GDM1 (cell line): ENCODE measurements at regions not wholly inside any gene's neighbourhood (a gene's known extent, or its start where the extent isn't known, plus 50 kb on each side); places are given as distances from the start of the nearest gene placed in this dataset.
"Not testable (repeated sequence)": the region's sequence is repeated elsewhere in the genome, so short reads cannot be mapped to it uniquely, and the experiment has no call there.

Source experiments
- DNase-seq: peaks from one replicate; lab custom pipeline; 2025; lab: John Stamatoyannopoulos, UW

DNA sequence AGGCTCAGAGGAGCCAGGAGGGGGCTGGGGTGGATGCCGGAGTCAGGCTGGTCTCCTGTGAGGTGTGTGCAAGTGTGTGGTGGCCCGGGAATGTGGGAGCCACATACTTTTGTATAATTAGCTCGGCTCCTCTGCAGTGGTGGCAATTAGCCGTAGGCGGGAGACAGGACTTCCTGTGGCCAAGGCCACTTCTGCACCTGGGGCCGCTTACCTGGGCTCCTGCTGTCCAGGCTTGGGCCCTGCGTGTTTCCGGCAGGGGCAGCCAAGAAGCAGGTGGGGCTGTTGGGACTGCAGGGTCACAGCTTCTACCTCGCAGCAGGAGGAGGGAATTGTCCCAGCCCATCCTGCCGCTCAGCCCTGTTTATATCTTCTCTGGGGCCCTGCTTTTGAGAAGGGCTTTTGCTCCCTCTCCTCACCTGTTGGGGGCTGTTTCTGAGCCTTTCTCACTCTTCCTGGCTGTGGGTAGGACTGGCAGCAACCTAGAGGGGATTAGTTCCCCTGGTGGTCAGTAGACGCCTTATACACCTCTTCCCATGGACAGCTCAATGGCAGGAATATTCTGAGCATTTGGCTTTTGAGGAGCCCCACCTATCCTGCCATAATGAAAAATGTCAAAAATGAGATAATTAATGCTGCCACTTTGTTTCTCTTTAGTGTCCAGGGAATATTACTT, 145.4 kb upstream of the PITX1 start:
- no peak for DNase-seq

- no peak for DNase-seq
These were observed 144.6 kb upstream of the PITX1 start for GRCh38 chr5:135178476-135179155.

GRCh38 chr5:135177591-135177990, 143.6 kb upstream of the PITX1 start:
- DNase-seq, result no peak

- no peak for DNase-seq
These were observed 143.0 kb upstream of the PITX1 start for GRCh38 chr5:135176991-135177390.

GRCh38 chr5:135174315-135175096, 140.5 kb upstream of the PITX1 start:
- DNase-seq, result no peak

- no peak for DNase-seq
These were observed 139.7 kb upstream of the PITX1 start for GRCh38 chr5:135173662-135174290.

- no peak for DNase-seq
These were observed 138.7 kb upstream of the PITX1 start for GRCh38 chr5:135172718-135173117.

DNA sequence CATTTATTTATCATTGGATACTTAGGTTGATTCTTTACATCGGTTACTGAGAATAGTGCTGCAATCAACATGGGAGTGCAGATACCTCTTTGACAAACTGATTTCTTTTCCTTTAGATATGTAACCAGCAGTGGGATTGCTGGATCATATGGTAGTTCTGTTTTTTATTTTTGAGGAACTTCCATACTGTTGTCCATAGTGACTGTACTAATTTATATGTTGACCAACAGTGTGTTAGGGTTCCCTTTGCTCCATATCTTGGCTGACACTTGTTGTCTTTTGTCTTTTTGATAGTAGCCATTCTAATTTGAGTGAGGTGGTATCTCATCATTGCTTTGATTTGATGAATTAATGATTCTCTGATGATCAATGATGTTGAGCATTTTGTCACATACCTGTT, 137.3 kb upstream of the PITX1 start:
- DNase-seq, result no peak

DNA sequence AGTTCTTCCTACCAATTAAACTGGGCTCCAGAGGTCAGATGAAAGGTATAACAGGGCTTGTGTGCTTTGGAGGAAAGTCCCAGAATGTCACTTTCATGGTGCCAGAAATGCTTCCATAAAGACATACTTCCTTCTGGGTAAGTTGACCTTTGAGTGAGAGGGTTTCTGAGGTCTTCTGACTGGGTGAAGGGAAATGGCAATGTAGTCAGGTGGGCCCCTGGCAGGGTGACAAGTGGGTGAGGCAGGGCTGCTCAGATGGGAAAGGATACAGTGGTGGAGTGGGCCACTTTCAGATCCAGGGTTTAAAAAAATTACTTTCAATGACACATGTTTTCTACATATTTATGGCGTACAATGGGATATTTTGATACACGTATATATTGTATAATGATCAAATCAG, 136.5 kb upstream of the PITX1 start:
- DNase-seq, result no peak

DNA sequence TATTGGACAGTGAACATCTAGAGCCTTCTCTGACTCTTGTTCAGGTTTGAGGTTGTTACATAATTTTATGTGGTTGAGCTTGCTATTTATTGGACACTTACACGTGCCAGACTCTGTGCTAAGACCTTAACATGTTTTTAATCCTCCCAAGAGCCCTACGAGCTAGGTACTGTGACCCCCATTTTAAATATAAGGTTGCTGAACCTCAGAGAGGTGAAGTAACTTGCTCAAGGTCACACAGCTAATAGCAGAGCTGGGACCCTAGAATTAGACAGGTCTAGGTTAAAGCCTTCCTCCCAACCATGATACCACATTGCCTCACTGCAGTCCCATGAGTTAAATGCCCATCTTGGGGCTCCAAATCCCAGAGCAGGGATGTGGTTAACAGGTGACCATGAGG, 135.7 kb upstream of the PITX1 start:
- DNase-seq, result no peak

GRCh38 chr5:135167634-135168033, 133.6 kb upstream of the PITX1 start:
- DNase-seq, result no peak

DNA sequence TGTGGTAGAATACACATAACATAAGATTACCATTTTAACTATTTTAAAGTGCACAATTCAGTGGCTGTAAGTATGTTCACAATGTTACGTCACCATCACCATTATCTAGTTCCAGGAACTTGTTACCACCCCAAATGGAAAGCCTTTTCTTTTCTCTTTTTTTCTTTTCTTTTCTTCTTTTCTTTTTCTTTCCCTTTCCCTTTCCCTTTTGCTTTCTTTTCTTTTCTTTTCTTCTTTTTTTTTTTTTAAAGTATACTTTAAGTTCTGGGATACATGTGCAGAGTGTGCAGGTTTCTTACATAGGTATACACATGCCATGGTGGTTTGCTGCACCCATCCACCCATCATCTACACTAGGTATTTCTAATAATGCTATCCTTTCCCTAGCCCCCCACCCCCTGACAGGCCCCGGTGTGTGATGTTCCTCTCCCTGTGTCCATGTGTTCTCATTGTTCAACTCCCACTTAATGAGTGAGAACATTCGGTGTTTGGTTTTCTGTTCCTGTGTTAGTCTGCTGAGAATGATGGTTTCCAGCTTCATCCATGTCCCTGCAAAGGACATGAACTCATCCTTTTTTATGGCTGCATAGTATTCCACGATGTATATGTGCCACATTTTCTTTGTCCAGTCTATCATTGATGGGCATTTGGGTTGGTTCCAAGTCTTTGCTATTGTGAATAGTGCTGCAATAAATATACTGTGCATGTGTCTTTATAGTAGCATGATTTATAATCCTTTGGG, 131.0 kb upstream of the PITX1 start:
- DNase-seq, result not testable (repeated sequence)

GRCh38 chr5:135163964-135164363, 129.9 kb upstream of the PITX1 start:
- DNase-seq, result no peak

DNA sequence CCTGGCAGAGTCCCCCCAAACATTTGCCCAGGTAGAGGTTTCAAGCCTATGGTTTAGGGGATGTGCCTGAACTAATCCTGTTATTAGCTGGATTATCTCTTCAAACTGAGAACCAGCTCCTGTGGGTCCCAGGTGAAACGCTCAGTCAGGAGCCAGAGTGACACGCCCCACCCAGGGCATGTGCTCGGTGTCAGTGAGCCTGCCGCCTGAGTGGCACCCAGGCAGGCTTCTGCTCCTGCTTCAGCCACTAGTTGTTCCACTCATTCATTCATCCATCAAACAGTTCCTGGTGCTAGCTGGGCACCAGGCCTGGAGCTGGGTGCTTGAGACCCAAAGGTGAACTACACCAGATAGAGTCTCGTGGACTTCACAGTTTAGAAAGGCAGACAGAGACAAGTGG, 129.4 kb upstream of the PITX1 start:
- no peak for DNase-seq

- no peak for DNase-seq
These were observed 128.7 kb upstream of the PITX1 start for GRCh38 chr5:135162661-135163265.

DNA sequence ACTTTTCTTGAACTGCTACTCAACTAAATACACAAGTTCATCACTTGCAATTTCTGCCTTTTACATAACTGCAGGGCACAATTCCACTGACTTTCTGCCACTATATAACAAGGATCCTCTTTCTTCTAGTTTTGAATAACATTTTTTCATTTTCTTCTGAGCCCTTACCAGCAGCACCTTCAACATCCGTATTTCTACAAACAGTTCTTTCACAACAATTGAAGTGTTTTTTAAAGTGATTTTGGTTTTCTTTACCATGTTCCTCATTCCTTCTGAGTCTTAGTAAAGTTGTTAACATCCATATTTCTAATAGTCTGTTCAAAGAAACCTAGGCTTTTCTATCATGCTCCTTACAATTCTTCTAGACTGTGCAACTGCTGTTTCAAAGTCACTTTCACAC, 127.2 kb upstream of the PITX1 start:
- no peak for DNase-seq

DNA sequence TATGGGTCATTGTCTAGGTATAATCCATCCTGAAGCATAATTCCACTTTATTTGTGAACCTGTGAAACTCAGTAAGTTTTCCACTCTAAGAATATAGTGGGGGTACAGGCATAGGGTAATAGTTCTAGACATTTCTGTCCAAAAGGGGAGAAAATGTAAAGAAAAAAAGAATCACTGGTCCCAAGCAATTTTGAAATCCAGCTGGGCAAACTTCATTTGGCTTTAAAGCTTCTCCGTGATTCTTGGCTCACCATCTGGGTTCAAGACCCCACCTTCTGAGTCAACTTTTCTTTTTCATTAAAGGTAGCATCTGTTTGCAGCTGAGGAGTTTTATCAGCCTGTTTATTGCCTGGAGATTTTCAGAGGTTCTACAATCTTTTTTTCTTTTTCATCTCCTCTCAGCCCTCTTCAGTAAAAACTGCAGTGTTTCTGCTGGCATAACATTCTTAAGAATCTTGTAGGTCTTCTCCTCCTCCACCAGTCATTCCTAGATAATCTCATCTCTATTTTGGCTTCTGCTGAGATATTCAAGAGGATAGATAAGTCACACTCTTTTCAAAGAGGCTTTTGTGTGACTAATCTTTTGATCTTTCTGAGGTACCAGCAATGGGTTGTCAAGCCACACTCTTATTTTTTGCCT, 126.1 kb upstream of the PITX1 start:
- DNase-seq, result no peak

GRCh38 chr5:135159626-135160025, 125.6 kb upstream of the PITX1 start:
- no peak for DNase-seq

GRCh38 chr5:135158982-135159381, 125.0 kb upstream of the PITX1 start:
- DNase-seq, result no peak

GRCh38 chr5:135158314-135158697, 124.3 kb upstream of the PITX1 start:
- no peak for DNase-seq
